ENCODE measurements at regions not wholly inside any gene's neighbourhood (a gene's known extent, or its start where the extent isn't known, plus 50 kb on each side); places are given as distances from the start of the nearest gene placed in this dataset.

DNA sequence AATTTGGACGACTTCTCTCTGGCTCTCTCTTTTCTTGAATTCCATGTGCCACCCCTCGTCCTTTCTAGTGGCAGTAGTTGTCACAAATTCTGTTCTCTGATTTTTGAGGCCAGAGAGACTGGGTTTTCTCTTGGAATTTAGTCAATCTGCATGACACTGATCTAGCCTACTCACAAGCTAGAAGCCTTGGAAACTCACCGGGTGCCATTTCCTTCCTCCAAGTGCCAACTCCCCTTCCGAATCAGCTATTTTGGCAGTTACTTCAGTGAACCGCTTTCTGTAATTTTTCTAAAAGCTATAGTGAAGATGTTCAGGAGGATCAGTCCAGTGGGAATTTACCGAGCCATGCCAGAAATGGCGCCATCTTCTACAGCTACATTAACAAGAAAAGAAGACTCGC is 228.9 kb downstream of the PMP22 start:
- no peak for DNase-seq

DNA sequence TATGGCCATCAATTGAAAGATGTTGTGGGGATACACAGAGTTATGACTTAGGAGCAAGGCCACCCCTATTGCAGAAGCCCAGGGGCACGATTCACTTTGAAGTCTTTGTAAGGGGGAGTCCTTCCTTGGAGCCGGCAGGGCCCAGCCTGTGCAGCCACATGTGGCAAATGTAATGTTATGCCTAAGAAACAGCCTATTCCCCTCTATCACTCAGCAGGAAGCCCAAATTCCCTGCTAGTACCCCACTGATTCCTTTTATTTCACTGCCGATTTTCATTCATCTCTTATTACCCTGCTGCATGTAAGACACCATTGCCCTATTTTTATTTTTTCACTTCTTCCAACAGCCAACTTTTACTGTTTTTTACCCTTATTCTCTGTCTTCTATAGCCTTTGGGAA is 233.2 kb downstream of the PMP22 start:
- DNase-seq = no peak

DNA sequence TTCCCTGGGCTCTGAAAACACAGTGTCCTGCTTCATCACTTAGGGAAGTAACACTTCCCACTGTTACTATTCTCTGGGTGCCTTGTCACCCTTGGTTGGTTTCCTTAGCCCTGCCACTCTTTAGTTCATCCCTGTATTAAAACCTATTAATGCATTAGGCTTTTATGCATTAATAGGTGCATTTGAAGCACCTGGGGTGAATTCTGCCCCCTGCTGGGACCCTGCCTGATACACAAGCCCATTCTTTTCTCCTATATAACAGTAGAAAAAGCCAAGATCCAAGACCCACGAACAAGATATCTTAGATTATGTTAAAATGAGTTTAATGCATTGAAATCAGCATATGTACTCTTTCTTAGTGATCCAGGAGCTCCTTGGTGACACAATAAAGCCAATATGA is 235.7 kb downstream of the PMP22 start:
- DNase-seq = no peak

DNA sequence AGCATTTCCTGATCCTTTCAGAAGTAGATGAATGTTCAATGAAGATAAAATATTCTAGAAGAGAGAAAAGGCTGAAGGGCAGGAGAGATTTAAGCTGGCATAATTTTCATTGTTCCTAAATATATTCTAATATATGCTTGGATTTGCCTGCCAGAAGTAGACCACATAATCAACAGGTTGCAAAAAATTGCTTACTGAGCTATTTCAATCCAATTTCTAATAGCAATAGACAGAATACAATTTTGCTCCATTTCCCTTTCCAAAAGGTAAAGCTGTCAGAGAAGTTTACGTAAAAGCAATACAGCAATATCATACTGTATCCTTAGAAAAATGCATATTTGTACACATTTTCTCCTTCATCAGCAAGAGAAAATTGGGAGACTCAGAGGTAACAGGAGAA is 237.3 kb downstream of the PMP22 start:
- no peak for DNase-seq

DNA sequence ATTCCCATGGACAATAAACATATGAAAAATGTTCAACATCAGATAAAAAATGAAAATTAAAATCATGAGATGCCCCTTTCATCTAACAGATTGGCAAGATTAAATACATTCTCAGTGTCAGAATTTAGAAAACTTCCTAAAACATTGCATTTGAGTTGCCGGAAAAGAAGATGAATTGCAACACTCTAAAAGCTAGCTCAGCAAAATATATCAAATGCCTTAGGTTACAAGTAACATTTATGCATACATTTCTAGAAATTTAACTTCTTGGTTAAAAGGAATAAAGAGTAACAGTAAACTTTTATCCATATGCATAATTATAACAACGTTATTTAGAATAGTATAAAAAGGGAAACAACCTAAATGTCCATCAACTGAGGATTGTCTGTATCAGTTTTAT is 239.0 kb downstream of the PMP22 start:
- no peak for DNase-seq

DNA sequence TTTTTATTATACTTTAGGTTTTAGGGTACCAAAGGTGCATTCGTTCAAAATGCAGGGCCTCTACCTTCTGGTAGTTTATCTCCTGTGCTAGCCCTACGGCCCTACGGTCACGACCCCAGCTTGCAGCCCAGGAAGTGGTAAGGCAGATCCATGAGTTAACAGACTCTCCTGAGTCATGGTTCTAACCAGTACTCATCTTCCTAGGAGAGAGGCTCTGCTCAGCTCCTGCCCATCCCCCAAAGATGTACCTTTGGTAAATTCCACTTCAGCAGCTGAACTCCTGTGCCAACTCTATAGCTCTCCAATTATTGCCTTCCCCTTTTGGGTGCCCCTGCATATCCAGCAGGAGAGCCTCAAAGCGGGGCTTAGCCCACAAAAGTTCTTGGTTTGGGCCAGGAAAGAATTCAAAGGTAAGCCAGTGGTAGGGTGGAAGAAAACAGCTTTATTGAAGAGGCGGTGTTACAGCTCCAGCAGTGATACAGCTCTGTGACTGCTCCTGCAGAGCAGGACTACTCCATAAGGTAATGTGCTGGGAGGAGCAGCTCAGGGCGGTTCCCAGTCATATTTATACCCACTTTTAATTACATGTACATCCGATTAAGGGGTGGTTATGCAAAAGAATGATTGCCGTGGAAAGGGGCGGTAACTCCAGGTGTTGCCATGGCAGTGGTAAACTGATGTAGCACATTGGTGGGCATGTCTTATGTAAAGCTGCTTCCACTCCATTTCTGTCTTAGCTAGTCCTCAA is 241.4 kb downstream of the PMP22 start:
- no peak for DNase-seq

DNA sequence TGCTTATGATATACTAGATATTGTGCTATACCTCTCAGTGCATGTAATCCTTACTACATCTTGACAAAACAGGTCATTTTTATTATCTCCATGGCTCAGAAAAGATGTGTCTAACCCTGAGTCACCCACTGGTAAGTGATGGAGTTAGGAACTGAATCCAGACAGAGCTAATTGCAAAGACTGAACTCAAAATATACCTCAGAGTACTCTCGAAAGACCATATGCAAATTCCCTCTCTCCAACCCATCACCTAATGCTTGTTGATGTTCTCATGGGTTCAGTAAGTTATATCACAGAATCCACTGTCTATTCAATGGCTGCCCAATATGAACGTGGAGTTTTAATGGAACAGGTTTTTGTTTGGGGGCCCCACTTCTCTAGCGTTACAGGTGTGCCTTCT is 246.0 kb downstream of the PMP22 start:
- DNase-seq = no peak

DNA sequence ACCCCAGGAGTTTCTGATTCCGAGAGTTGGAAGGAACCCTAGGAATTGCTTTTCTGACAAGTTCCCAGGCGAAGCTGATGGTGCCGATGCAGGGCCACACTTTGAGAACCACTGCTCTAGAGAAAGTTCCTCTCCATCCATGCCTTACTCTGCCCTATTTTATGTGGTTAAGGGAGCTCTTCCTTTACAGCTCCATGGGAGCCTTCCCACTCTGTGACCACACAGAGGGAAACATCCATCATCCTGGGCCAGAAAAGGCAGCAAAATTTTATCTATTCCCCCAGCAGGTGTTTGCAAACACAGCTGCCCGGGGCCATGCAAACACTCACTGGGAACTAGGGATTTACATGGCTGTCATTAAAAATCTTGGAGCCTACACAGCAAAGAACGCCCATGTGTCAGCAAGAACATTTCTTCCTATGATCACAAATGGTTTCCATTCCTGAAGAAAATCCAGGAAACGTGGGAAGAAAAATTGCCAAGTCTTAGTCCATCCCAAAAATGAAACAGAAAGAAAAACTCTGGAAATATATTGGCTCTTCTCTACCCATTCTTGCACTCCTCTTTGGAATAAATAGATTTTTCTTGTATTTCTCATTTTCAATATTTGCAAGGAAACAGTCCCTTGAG is 252.7 kb downstream of the PMP22 start:
- DNase-seq = no peak

DNA sequence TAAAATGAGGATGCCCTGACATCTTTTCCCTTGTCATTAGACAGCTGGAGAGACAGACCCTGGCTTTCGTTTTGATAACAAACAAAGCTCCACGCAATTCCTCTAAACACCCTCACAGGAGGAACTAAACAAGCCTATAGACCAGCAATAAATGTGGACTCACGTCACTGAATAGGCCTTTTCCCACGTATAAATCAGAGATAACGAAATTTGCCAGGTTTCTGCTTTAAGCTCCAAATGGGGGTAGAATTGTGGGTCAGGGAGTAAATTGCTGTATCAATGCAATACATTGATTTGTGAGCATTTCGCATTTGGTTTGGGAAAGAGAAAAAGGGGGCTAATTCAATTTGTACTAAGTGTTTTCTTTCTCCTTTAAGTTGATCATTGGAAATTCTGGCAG is 256.0 kb downstream of the PMP22 start:
- no peak for DNase-seq

DNA sequence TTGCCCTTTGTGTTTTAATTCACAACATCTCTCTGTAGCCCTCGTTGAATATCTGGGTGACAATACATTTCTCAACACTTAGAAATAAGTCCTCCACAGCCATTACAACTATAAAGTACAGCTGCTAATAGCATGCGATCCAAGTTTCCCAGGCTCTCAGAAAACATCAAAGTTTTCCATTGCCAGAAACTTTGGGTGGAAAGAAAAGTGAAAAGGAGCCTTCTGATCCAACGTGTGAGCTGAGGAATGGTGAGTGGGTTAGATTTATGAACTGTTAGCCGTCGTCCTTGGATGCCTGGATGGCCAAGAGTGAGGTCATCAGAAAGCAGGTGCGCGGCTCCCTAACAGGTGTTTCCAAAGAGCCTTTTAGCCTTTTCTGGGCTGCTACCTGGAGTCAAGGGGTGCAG is 258.0 kb downstream of the PMP22 start:
- DNase-seq = no peak

DNA sequence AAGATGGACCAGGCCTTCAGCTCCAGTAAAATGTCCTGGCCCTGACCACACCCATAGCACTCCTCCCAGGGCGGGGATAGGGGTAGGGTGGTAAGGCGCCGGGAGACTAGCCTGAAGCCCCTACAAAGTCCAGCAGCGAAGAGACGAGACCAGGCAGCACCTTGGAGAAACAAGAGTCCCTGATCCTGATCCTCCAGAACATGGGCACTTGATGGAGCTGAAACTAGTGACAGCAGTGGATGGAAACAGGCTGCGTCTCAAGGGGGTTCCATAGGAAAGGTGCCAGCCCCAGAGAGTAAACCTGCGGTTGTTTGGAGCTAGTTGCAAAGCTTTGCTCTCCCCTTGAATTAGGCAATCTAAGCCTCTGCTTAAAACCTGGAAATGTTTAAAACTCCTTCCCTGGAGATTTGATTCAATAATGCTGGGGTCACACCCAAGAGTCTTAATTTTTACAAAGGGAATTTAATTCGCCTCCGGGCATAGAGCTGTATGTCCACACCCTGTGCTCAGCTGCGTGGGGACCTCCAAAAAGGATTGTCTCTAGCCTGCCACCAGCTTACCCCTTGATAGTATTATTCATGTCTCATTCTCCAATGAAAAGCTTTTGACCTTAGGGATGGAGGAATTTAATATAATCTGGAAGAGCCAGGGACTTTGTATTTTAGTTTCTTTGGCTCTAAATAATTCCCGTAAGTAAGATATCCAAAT is 258.6 kb downstream of the PMP22 start:
- no peak for DNase-seq

DNA sequence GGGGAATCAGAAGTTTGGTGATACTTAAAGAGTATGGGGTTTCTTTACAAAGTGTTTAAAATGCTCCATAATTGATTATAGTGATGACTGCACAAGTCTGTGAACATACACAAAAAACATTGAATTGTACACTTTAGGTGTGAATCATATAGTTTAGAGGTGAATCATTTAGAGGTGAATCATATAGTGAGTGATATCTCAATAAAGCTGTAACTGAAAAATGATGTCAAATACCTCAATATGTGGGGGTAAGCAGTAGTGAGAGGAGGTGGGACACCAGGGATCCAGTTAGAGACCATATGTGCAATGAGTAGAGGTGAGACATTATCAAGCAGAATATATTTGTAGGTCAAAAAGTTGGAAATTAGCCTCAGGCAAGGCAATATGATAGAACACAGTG is 264.5 kb downstream of the PMP22 start:
- DNase-seq = no peak

DNA sequence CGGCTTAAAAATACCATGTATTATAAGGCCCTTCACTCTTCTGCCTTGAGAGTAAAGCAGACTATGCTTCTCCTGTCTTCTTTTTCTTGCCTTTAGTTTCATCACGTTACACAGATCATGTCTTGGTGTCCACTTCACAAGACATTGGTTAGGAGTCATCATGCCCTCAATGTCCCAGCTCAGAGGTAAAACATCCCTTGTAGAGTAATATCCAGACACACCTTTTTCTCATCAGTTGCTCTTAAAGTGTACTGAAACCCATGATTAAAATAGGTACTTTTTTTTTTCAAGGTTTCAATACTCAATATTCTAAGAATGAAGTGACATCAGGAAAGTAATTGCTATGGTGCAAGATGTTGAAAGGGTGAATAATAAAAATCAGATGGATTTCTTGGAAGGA is 267.8 kb downstream of the PMP22 start:
- DNase-seq = no peak

DNA sequence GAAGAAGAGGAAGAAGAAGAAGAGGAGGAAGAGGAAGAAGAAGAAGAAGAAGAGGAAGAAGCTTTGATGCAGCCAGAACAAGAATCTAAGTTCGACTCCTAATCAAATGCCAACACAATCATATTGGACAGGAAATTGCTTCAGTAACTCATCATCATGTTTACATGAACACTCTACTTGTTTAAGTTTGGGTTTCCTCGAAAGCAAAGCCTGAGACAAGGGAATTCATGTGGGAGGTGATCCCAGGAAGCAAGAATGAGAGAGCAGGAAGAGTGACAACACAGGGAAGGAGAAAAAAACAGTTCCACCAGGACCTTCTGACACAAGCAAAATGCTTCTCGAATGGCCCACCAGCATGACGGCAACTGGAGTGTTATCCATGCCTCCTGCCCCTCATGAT is 279.0 kb downstream of the PMP22 start:
- DNase-seq = no peak

DNA sequence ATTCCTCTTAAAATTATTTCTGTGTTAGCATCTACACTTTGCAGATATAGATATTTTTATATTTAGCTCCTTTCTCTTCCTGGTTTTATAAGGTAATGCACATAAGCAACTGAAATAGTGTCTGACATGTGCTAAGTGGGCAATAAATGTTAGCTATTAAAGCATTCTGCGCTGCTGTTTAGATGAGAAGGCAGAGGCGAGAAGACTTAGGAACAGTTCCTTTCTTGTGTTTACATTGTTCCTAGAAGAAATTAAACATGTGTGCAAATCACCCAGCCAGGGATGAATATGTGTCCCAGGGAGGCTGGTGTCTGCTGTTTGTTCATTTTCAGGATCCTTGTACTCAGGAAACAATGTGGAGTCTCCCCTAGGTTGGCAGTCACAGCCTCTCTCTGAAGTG is 292.3 kb downstream of the PMP22 start:
- DNase-seq = no peak

DNA sequence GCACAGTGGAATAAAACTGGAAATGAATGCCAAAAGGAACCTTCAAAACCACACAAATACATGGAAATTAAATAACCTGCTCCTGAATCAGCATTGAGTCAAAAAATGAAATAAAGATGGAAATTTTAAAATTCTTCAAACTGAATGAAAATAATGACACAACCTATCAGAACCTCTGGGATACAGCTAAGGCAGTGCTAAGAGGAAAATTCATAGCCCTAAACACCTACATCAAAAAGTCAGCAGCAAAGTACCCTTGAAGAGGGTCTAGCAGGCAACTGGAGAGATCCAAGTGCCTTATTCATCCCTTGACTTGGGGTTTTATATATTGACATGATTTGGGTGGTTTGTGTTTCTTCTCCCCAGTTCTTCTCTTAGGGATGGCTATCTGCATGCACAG is 294.1 kb downstream of the PMP22 start:
- no peak for DNase-seq

DNA sequence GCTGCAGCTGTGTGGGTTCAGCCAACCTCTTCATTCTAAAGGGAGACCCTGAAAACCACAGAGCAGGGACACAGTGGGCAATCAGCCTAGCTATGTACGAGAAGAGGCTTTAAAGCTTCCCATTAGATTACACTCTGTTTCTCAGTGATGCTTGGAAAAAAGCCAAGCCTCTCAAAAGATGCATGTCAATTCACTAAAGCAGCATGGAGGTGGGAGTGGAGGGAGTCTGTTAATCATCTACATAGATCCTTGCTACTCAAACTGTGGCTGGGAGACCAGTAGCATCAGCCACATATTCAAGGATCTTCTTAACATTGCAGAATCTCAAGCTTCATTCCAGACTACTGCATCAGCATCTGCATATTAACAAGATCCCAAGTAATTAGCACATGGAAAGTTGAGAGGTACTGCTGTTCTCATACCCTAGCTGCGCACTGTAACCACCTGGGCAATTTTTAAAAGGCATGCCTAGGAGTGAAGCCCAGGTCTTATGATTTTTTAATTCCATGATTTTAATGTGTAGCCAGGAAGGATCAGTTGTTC is 305.9 kb downstream of the PMP22 start:
- DNase-seq = no peak

DNA sequence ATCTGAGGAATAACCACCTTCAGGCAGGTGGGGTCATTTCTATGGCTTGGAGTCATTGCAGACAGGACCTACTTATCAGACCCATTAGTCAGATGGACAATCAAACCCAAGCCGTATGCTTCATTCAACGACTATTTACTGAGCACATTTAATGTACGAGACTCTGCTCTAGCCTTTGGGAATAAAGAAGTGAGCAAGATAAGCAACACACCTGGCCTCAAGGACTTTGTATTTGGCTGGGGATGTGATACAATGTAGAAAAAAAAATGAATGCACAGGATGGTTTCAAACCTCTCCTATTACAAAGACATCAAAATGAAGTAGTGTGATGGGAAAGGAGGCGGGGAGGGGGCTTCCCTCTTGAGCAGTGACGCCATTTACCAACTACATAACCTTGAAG is 311.7 kb downstream of the PMP22 start:
- no peak for DNase-seq

DNA sequence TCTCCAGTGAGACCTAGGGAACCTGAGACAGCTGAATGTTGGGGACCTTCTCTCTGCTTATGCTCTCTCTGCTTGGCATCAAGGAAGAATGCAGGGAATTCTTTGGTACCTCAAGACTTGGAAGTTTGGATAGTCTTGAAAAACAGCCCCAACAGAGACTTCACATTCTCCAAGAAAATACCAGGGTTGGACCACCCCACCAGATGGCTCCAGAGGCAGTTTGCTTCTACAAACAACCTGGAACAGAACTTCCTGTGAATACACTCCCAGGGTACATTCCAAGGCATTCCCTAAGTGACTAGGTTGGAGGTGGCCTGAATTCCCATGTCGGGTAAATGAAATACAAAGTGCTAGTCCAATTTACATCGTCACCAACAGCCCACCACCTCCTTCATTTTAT is 314.4 kb downstream of the PMP22 start:
- DNase-seq = no peak

DNA sequence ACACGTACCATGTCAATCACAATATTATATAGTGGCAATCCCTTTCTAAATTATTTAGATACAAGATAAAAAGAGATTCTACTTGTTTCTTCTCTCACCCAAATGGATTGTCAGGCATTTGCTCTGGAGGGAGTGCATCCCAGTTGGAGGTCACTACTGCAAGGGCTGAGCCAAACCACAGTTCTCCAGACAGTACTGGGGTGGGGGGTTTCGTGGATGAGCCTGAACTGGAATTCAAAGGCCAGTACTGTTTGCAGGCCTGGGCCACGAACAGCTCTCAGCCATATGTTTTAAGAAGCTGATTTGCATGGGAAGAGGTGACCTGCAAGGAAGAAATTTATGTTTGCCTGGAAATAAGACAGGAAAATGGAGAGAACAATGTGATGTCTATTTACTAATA is 314.9 kb downstream of the PMP22 start:
- DNase-seq = no peak

DNA sequence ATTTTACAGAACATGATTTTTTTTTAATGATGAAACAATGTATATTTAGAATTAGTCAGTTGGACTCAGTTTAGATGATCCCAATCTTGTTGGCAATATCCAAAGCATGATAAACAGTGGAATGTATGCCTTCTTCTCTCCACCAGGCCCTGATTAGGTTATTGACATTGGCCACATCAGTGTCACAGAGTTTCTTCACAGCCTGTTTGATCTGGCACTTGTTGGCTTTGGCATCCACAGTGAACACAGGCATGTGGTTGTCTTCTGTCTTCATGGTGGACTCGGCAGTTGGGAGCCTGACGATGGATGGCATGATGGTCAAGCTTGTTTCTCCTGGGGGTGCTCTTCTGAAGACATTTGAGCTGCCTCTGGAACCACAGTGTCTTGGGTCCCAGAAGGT is 317.5 kb downstream of the PMP22 start:
- DNase-seq = no peak

DNA sequence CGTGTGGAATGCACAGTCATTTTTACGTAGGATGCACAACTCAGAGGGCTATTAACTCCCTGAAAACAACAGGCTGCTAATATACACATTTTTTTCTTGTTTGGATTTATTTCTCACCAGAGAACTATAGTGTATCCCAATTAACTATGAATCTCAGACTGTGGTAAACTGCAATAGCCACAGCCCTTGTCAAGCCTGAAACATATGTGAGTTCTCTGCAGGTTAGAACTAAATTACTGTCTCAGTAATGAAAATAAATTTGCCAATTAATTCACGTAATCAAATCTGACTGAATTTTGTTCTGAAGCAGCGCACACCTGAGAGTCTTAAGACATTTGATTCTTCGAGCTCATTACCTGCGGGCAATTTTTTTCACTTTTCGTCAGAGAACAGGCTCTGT is 318.6 kb downstream of the PMP22 start:
- no peak for DNase-seq

DNA sequence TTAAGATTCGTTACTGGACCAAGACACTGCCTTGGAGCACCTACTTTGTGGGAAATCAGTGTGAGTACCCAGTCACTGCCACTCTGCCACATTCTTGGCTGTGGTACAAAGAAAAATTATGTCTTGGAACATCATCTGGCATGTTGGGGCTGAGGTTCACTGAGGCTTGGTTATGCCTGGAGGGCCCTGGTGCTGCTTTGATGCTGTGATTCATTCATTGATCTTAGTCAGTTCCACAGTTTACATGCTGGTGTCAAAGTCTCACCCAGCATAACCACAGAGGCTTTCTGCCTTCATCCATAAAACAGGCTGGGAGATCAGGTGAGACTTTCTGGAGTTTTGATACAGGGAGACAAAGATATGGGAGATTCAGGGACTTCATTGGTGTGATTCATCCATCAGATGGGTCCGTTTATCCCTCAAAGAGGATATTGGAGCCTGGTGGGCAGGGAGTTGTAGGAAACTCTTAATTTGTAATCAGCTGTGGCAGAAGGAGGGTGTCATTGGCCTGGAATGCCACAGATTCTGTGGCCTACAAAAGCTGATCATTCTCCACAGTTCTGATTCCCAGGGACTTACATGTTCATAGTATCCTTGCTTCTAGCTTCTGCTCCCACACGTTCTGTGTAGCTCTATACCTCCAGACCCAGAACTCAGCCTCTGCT is 322.5 kb downstream of the PMP22 start:
- no peak for DNase-seq

DNA sequence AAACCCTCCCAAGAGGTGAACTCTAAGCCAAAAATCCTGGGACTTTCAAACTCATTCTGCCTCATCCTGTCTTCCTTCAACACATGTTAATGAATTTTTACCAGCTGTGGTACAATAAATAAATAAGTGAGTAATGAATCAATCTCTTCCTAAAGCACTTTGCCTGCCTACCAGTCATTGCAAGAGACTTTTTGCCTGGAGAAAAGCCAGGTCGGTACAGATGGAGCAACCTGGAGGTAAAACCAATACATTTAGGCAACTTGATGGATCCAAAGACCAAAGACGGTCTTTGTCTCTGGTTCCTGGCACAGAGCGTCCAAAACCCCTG is 324.2 kb downstream of the PMP22 start:
- DNase-seq = no peak
